HepG2 (cell line): ENCODE measurements at regions not wholly inside any gene's neighbourhood (a gene's known extent, or its start where the extent isn't known, plus 50 kb on each side); places are given as distances from the start of the nearest gene placed in this dataset.

Source experiments
- CBFB ChIP-seq: sonication (generic); formaldehyde crosslinking; IDR thresholded peaks from 2 replicates; pipeline ENCODE4 v1.4.0; 2020; ENCODE audit warnings: missing genetic modification reagents
- CREB3 ChIP-seq: sonication (generic); formaldehyde crosslinking; IDR thresholded peaks from 2 replicates; pipeline ENCODE4 v1.5.0; 2020; ENCODE audit warnings: missing genetic modification reagents
- CTCF ChIP-seq: sonication (generic); formaldehyde crosslinking; IDR thresholded peaks from 2 replicates; pipeline ENCODE4 v1.5.0; 2020; ENCODE audit warnings: mild to moderate bottlenecking, missing genetic modification reagents, moderate library complexity
- E2F1 ChIP-seq: sonication (generic); formaldehyde crosslinking; IDR thresholded peaks from 2 replicates; pipeline ENCODE4 v1.5.0; 2020; ENCODE audit warnings: missing genetic modification reagents
- GMEB1 ChIP-seq: sonication (generic); formaldehyde crosslinking; IDR thresholded peaks from 2 replicates; pipeline ENCODE4 v1.5.1; 2020; ENCODE audit warnings: missing genetic modification reagents, mild to moderate bottlenecking, borderline replicate concordance
- HNF4G ChIP-seq, 2 experiments: sonication (generic) in 1 of 2; formaldehyde crosslinking in 1 of 2; IDR thresholded peaks; 2 replicates each; pipeline versions ENCODE4 v1.4.0 to v1.6.1; 2011 to 2020; ENCODE audit warnings: borderline replicate concordance in 2 of 2, low read depth in 2 of 2, mild to moderate bottlenecking in 2 of 2, low read length in 1 of 2, missing genetic modification reagents in 1 of 2, moderate library complexity in 1 of 2
- HOXA7 ChIP-seq: sonication (generic); formaldehyde crosslinking; IDR thresholded peaks from 2 replicates; pipeline ENCODE4 v1.8.1; 2022; ENCODE audit warnings: mild to moderate bottlenecking, missing genetic modification reagents, moderate library complexity
- POLR2A ChIP-seq, 2 experiments: IDR thresholded peaks; 2 replicates each; pipeline ENCODE4 v1.6.1; 2011; ENCODE audit warnings: low read depth in 2 of 2, low read length in 2 of 2, mild to moderate bottlenecking in 1 of 2, moderate library complexity in 1 of 2; ENCODE audit not compliant: insufficient read depth in 1 of 2
- POLR2AphosphoS5 ChIP-seq: IDR thresholded peaks from 2 replicates; pipeline ENCODE4 v1.6.1; 2012; ENCODE audit warnings: low read depth, low read length
- REST ChIP-seq, 2 experiments: IDR thresholded peaks; 2 replicates each; pipeline ENCODE4 v1.6.1; 2011 to 2012; ENCODE audit warnings: low read length in 2 of 2, borderline replicate concordance in 1 of 2, low read depth in 1 of 2, mild to moderate bottlenecking in 1 of 2, moderate library complexity in 1 of 2
- ZNF546 ChIP-seq: sonication (generic); formaldehyde crosslinking; conservative IDR thresholded peaks from 2 replicates; pipeline ENCODE4 v1.8.1; 2023; ENCODE audit warnings: mild to moderate bottlenecking, missing genetic modification reagents
- ZNF615 ChIP-seq: sonication (generic); formaldehyde crosslinking; IDR thresholded peaks from 2 replicates; pipeline ENCODE4 v1.5.0; 2020; ENCODE audit warnings: mild to moderate bottlenecking, missing genetic modification reagents, borderline replicate concordance
- ZNF629 ChIP-seq: sonication (generic); formaldehyde crosslinking; conservative IDR thresholded peaks from 2 replicates; pipeline ENCODE4 v1.5.0; 2020; ENCODE audit warnings: missing genetic modification reagents

- TF ChIP-seq ZNF629 (no peak), POLR2AphosphoS5 (no peak), POLR2A (IDR thresholded peaks at IDR 0.05; ENCODE audit: insufficient read depth in 1 of 2, low read depth in 2 of 2, low read length in 2 of 2) (no peak), GMEB1 (CRISPR knock-in tag) (no peak), E2F1 (CRISPR knock-in tag) (no peak), CTCF (CRISPR knock-in tag) (no peak), CREB3 (CRISPR knock-in tag) (no peak), ZNF615 (CRISPR knock-in tag) (no peak), CBFB (CRISPR knock-in tag) (no peak), REST (IDR thresholded peaks at IDR 0.05; ENCODE audit: borderline replicate concordance in 1 of 2, low read depth in 1 of 2, low read length in 2 of 2) (no peak), HOXA7 (CRISPR knock-in tag) (no peak), HNF4G (IDR thresholded peaks at IDR 0.05; ENCODE audit: borderline replicate concordance, low read depth, low read length) (no peak), HNF4G (CRISPR knock-in tag; IDR thresholded peaks at IDR 0.05; ENCODE audit: borderline replicate concordance, low read depth) (no peak), ZNF546 (CRISPR knock-in tag) (no peak)
These were observed 1003.1 kb downstream of the FSTL5 start for GRCh38 chr4:161160718-161161117.
